ENCODE measurements at regions not wholly inside any gene's neighbourhood (a gene's known extent, or its start where the extent isn't known, plus 50 kb on each side); places are given as distances from the start of the nearest gene placed in this dataset.
A peak's percentile ranks its signal among the peaks of the same experiment; 100 is the strongest.

DNA sequence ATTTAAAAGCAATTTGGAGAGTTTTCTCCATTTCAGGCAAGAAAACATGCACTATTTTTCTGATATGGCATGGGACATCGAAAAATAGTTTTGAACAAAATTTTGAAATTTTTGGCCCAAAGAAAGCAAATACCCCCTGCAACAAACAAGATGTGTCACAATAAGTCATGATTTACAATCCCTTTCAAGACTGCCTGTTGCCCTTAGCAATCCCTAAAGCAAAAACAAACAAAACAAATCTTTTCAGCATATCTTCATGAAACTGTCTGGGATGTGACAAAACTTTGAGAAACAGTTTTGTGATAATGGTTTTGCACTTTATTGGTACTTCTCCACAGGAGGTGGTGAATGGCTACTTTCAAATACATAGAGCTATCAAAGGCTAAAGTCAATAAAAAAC is 1888.7 kb upstream of the PIK3C3 start:
- no peak for DNase-seq

DNA sequence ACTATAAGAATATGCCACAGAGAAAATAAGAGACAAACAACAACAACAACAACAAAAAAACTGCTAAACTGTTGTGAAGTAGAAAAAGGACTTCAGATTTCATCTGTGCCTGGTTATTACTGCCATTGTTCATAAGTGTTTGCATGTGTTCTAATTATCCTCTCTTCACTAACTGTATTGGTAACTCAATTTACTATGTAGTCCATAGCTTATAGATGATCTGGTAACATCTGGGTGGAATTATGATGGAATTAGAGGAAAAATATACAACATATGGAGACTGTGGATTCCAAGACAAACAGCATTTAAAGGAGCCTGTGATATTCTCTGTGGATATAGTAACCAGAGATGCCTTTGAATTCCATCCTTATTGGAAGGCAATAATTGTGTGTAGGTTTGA is 1891.5 kb upstream of the PIK3C3 start:
- no peak for DNase-seq

DNA sequence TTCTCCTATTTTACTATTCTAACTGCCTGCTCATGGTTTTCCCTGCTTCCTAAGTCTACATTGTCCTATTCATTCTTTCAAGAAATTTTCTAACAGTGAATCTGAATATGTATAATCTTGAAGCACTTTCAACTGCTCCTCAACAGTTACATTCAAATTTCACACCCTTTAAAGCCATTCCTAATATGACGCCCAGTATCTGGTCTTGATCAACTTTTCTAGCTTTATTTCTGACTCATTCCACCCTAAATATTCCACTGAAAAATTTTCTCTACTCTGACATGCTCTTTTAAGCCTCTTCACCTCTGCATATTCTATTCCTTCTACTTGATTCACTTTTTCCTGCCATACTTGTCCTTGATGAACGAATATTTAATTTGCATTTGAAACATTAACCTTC is 1893.9 kb upstream of the PIK3C3 start:
- DNase-seq: no peak

DNA sequence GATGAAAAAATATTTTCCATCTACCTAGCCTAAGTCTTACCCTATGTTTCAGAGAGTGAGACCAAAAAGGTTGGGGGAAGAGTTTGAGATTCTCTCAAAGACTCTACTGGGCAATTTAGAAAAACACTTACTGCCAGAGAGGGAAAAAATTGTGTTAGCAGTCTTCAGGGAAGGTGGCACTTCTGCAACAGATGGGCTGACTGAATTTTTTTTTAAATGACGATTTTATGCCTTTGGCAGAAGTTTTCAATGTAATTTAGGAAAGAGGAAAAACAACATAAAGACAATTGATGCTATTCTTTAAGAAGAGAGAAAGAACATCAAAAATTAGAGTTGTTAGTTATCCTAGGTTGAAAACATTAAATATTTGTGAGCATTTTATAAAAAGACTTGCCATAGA is 1894.5 kb upstream of the PIK3C3 start:
- no peak for DNase-seq

DNA sequence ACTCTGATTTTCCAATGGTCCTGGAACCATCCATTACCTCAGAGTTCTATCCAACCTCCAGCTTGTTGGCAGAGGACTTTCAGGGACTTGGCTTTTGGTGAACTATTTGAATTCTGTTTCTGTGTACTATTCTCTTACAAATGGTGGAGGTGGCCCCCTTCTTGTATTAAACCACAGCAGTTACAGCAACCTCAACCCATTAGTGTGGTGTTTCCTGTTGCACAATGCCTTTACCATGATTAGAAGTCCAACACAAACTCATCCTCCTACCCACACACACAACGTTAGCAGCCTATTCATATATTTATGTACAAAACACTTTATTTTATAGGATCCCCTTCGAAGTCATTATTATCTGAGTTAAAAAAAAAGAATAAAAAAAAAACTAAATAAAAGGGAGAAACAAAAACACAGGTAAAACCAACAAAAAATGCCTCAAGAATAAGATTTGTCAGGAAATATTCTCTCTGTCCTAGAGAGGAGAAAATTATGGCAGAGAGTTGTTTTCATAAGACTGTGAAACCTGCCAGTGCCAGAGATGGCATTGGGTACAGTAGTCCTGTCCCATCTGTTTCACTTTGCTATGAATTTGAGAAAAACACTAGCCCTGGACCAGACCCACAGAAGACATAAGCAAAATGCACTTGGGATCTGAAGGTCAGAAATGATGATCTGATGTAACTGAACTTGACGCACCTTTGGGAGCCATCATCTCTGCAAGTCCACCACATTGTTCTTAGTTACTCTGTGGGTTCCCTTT is 1896.0 kb upstream of the PIK3C3 start:
- DNase-seq: peak; percentile 10

DNA sequence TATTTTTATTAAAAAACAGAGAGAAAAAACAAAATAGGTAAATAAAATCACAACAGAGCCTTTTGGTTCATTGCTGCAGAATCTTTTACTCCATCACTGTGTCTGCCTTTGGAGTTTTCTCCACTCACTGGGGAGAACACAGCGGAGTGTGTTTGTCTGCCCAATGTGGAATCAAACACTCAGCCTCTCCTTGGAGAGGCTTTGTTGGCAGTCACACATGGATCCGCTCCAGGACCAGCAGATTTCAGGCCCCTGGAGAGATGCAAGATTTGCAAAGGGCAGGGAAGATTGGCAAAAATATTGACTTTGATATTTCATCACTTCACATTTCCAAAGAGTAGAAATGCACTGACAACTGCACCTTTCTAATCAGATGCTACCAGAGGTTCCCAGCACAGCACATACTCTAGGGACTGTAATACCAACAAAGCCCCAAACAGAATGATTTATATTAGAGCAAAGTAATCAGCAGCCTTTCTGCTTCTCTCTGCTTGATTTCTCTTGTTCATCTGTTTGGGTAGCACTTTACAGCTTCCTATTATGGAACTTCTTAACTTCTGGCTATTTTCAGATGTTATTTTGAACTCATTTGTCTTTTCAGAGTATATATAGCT is 1898.8 kb upstream of the PIK3C3 start:
- DNase-seq: no peak

DNA sequence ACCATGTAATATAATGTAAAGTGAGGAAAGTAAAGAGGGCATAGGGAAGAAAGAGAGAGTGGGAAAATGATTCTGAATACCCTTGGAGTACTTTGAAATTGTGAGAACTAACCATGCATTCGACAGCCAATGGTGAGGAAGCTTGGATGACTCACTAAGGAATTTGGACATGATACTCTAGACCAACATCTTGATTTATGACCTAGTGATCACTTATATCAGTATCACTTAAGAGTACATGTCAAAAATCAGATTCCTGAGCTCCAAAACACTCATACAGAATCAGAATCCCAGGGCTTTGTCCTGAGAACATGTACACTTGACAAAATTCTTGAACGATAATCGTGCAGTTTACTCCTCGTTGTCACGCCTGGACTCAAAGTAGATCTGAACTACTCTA is 1899.8 kb upstream of the PIK3C3 start:
- peak; percentile 29 for DNase-seq

DNA sequence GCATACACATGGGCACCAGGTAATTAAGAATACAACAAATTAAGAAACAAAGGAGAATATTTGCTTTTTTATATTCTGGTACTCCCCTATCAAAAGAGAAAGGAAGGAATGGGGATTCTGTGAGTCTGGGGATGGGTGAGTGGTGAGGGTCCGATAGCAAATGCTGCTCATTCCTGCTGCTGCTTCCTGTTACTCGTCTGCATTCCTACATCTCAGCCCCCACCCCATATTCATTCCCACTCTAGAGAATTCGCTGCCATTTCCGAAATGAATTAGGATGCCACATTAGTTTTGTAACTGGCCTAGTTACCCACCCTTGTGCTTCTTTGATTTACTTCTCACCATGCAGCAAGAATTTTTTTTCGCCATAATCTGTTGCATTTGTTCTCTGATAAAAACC is 1905.3 kb upstream of the PIK3C3 start:
- no peak for DNase-seq

DNA sequence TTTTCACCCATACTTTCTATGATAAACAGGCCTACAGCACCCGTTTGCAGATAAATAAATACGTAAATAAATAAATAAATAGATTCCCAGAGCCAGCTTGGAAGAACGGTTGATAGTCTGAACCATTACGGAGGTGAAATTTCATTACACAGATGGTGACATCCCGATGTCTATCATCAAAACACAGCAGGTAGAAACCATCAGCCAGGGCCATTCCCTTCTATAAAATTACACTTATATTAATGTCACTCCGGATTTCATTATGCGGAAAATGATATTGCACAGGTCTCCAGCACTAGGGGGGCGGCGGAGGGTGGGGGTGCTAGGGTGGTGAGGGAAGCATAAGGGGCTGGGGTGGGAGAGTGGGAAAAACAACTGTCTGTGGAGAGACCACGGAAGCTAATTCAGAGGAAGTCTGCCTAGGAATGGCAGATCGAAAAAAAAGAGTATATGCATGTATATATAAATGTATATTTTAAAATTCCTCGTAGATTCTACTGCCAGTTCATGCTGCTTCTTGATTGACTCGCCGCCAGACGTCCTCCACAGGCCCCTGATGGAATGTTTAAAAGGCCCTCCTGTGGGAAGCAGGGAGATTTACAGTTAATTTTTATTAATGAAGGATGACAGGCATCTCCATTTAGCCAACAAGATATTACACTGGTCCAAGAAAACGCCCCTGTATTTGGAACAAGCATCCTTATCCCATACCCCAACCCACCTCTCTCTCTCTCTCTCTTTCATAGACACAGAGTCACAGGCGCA is 1906.0 kb upstream of the PIK3C3 start:
- DNase-seq: no peak

DNA sequence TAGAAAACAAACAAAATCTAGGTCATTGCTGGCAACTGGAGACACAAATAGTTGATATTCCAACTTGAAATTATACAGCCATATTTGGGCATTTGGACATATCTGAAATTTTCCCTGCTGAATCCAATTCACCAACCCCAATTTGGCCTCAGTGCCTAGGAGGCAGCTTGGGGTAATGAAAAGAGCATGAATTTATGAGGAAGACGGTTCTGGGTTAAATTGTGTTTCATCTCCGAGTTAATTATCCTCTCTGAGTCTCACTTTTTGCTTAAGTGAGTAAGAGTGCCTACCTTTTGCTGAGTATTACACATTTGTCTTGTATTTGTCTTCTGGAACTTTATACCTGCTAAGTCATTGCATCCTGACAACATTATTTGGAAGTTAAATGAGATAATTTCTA is 1906.8 kb upstream of the PIK3C3 start:
- no peak for DNase-seq

DNA sequence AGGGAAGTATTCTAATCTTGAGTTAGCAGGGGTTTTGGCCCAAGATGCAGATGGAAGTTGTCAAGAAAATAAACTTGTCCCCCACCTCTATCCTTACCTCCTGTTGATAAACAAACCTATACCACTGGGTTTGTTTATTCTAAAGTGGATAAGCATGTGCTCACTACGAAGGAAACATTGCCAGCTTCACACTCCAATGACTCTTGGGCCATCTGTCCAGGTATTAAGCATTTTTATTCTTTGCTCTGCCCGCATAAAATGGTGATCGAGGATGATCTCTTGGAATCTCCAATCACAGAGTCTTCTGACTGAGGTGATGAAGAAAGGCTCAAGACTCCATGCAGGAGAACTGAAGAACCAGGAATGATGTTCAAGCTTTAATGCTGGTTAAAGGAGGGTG is 1908.4 kb upstream of the PIK3C3 start:
- no peak for DNase-seq

DNA sequence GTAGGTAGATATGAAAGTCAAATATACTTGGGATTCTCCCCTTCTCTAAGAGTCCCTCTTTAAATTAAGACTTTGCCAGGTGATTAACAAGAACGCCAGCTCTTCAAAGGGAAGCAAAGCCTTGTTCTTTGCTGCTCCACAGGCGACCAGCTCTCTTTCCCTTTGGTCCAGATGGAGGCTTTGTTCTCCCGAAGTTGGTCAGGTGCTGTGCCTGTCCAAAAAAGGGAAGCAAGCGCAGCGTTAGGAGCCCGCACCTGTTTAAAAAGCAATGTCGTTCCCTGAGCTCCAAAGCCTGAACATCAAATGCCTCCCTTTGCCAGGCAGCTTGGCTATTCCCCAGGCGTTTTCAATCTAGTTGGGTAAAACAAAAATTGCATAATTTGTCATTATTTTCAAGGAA is 1913.1 kb upstream of the PIK3C3 start:
- DNase-seq: no peak

DNA sequence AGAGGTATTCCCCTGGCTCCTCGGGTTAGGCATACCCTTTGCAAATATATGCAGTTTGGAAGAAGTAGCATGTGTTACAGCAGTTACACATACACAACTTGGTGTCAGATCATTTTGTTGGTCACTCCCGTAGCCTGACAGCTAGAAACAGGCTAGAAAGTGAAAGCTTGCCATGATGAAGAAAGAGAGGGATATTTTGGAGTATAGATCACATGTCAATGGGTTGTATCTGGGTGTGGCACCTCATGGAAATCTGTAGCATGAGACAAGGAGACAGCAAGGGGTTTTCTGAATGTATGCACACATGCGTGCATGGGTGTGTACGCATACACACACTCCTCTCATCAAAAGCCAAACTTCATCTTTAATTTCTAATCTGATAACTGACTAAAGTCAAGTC is 1914.5 kb upstream of the PIK3C3 start:
- DNase-seq: no peak

DNA sequence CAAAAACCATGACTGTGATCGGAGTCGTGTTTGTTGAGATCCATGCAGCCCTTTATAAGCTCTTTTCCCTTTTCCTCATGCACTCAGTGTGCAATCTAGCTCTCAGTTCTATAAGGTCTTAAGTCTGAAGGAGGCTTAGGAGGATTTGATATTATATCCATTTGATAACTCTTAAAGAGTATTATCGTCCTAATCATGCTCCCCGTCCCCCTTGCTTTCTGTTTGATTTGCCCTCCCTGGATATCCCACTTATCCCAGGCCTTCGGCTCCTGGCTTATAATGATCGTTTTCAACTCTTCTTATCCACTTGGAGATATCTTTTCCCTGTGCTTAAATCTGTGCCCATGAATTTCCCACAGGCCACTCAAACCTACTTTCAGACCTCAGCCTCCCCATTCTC is 1917.7 kb upstream of the PIK3C3 start:
- DNase-seq: no peak

DNA sequence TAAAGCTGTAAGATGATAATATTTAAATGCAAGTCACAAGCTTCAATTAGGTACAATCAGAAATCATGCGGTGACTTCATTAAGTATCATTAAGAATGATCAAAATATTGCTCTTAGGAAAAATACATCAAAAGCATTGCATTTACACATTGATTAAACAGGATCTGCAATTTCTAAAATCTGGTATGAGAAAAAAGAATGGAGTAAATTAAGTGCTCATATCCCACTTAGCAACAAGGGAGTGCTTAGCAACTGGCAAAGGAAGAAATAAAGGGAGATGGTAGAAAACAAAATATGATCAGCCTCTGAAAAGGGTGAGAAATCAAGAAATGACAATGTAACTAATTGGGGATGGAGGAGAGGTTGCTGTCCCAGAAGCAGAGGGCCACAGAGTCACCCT is 1918.2 kb upstream of the PIK3C3 start:
- no peak for DNase-seq

DNA sequence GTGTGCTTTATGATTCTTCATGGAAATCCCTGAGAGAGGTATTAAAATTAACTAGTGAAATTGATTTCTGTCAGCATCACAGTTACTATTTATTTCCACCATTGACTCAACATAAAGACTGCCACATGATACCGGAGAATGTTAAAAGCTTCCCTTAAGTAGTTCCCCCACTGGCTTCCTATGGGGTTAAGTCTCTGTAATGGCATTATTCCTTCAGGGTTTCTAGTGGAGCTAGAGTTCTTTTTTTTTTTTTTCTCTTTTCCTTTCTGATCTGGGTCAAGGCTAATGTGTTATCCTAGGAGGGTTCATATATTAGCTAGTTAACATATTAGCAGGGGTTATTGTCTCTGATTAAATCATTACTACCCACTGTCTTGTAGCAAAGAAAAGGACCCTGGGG is 1919.1 kb upstream of the PIK3C3 start:
- DNase-seq: no peak

DNA sequence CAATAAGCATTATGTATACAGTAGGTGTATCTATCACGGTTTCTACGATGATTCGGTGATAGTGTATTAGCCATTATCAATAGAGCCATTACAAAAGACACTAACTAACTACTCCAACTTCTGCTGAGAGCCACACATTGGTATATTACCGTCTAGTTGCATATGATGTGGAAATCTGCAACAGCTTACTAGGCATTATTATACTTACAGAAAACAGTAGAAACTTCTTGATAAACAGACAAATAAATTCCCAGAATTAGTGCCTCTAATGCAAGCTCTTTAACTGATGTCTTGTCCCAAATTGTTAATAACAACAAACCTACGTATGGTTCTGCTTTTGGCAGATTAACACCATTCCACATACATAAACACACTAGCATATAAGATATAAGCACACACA is 1923.0 kb upstream of the PIK3C3 start:
- no peak for DNase-seq

DNA sequence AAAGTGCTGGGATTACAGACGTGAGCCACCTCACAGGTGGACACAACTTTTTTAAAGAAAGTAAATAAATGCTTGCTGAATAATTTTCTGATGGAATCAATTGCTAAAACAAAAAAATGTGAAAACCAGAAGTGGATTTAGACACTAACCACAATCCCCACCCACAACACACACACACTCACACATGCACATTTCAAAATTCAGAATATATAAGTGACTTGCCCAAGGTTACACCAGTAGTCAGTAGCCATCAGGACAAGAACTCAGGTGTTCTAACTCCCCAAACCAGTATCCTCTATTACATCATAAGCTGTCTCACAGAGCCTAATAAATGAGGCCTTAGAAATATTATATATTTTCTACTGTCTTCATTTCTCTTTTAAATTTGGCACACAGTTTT is 1923.6 kb upstream of the PIK3C3 start:
- DNase-seq: no peak

DNA sequence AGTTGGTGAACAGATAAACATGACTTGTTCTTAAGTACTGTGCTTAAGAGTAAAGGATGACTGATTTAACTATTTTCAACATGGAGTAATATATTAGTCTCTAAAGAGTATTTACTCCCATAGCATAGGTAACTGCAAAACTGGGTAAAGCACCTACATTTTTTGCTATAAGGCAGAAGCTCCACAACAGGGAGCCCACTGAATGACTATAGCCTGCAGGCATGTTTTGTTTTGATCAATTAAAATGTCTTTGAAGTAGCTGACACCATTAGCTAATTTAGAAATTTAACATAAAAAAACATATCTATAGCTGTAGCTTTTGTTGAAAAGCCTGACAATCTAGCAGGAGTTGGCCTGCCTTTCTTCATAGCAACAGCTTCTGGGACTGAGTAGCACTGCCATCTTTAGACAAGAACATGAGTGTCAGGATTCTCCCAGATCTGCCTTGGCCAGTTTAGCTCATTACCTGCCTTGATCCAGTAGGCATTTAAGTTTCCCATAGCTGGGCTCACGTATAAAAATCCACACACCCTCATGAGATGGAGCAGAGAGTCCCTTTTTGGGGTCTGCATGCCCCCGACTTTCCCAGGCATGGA is 1935.1 kb upstream of the PIK3C3 start:
- no peak for DNase-seq

DNA sequence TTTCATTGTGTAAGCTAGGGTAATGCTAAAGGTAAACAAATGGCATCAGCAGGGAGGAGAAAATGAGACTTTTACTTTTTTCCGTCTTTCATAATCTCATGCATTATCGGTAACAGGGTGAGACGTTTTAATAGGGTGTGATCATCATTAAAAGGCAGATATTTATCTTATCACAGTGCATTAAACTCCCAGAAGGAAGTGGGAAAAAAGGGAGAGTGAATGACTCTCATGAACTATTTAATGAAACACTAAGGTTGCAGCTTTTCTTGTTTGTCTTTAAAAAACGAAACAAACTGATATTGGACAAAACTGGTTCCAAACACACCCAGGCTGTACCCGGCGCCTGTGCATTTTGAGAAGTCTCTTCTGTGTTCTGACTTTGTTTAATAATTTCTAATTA is 1936.8 kb upstream of the PIK3C3 start:
- DNase-seq: no peak

DNA sequence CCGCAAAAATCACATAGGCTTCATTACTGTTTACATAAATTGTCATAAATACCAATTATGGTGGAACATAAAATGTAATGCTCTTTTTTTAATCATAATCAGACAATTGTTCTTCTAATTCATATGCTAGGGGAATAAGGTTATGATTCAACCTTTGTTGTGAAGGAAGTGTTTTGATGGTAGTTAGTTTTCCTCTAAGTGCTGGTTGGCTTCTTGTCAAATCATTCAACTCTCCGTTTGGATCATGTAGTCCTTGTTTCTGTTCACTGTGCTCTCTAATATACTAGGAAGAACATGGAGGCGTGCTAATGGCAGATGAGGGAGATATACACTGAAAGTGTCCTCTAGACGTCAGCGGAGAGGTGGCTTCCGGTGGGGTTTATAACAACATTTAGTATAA is 1938.0 kb upstream of the PIK3C3 start:
- DNase-seq: no peak

DNA sequence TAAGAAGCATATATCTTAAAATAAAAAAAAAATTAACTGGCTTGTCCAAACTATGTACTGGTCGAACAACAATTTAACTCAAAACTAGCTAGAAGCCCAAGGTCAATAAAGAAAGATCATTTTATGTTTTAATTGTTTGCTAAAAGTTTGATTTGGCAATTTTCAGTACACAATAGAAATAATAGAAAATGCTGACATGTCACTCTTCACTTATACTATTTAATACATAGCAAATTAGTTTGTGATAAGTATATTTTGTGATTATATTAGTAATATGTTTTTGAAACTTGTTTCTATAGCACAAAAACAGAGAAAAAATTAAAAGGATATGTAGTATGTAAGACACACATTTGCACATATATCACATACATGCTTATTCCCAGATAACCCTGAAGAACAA is 1938.6 kb upstream of the PIK3C3 start:
- DNase-seq: no peak

DNA sequence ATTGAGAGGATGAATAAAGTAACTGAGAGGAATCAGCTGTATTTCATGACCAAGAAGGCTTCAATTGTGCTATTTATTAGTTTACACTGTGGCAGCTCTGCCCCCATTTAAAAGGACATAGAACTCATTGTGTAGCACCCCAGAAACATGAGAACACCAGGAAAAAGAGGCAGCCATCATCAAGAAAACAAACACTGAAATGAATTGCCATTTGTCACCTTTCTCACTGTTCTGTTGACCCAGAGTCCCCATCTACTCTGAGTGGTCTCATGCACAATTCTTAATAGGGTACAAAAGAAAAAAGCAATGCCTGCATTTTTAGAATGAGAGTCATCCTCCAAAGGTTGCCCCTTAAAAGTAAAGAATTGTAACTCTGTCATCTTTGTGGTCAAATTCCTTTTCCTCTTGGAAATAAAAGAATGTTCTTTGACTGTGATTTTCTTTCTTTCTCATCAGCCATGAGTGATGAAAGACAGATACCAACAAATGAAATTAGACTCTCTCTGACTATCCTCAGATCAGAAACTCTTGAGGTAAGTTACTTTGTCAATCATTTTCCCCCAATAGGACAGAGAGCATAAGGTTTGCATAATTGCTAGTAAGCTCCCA is 1941.9 kb upstream of the PIK3C3 start:
- no peak for DNase-seq

DNA sequence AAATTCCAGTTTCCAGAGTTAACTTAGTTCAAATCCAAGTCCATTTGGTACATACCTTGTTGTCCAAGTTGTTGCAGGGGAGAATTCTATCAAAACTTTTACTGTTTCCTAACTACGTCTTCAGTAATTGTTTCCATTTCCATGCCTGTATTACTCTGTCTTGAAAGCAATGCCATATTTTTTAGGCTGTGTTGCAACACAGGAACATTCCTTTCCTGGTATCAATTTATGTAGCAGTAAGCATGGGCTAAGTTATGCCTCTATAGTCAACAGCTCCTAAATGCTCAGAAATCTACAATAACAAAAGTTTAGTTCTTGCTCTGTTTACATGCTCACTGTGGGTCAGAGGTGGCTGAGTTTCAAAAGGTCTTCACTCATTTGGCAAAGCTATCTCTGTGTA is 1943.8 kb upstream of the PIK3C3 start:
- no peak for DNase-seq
